GM12874 (cell line): ENCODE measurements at regions not wholly inside any gene's neighbourhood (a gene's known extent, or its start where the extent isn't known, plus 50 kb on each side); places are given as distances from the start of the nearest gene placed in this dataset.

Experiments
- TF ChIP-seq, protein P1 (sequence below): IDR thresholded peaks from 2 replicates; pipeline ENCODE4 v1.5.1; 2011; ENCODE audit warnings: low read depth, mild to moderate bottlenecking, control low read depth, low read length, moderate library complexity; ENCODE audit not compliant: insufficient read depth

- TF ChIP-seq, protein P1, sequence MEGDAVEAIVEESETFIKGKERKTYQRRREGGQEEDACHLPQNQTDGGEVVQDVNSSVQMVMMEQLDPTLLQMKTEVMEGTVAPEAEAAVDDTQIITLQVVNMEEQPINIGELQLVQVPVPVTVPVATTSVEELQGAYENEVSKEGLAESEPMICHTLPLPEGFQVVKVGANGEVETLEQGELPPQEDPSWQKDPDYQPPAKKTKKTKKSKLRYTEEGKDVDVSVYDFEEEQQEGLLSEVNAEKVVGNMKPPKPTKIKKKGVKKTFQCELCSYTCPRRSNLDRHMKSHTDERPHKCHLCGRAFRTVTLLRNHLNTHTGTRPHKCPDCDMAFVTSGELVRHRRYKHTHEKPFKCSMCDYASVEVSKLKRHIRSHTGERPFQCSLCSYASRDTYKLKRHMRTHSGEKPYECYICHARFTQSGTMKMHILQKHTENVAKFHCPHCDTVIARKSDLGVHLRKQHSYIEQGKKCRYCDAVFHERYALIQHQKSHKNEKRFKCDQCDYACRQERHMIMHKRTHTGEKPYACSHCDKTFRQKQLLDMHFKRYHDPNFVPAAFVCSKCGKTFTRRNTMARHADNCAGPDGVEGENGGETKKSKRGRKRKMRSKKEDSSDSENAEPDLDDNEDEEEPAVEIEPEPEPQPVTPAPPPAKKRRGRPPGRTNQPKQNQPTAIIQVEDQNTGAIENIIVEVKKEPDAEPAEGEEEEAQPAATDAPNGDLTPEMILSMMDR: no peak
Observed at GRCh38 chr18:41860987-41861386, 94.0 kb upstream of the PIK3C3 start.

DNA sequence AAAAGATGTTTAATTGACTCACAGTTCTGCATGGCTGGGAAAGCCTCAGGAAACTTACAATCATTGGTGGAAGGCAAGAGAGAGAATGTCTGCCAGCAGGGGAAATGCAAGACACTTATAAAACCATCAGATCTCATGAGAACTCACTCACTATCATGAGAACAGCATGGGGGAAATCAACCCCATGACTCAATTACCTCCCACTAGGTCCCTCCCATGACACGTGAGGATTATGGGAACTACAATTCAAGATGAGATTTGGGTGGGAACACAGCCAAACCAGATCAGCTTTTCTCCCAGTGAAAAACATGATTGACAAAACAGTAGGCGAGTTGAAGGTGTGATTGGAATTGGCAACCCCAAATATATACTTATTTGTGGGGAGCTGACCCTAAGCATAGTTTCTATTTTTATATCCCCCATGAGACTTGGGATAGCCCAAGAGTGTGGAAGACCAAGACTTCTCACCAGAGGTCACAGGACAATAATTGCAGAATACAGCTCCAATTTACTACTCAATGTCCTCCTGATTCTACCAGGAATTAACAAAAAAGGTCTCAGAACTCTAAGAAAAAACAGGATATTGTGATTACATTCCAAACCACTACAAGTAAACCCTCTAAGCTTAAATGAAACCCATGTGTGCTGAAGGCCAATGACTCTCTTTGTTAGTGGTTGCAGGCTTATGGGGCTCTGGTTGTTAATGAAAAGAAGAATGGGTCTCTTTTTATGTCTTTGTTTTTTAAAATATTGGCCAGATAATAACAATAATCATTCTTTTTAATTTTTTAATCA, 96.1 kb upstream of the PIK3C3 start:
- TF ChIP-seq, protein P1: no peak

DNA sequence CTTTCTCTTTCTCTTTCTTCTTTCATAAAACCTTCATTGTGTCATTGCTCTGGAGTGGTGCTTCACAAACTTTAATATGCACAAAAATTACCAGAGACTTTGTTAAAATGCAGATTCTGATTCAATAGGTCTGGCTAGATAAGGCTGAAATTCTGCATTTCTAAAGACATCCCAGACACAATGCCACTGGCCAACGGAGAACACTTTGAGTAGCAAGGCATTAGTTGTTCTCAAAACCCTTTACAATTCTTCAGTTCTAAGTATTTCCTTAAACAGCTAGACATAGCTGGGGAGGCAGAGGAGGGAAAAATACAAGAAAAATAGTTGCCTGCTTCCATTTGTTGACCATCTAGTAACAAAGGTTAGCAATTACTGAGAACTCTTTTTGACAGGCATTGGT, 101.8 kb upstream of the PIK3C3 start:
- TF ChIP-seq, protein P1: no peak

DNA sequence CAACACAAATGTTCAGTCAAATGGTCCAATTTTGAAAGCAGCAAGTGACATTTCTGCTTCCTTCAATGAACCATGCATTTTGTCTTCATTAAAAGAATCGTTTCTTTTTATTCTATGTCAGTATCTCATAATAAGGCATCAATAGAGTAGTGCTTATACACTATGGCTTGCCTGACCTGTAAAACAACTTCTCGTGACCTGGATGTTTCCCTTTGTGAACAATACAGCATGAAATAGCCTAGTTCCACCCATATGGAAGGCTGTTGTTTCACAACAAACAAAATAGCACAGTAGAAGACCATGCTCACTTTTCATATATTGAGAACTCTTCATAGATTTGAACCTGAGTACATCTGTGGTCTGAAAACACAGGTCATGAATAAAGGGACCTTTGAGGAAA, 104.3 kb upstream of the PIK3C3 start:
- TF ChIP-seq, protein P1: no peak

GRCh38 chr18:41849632-41850031, 105.4 kb upstream of the PIK3C3 start:
- TF ChIP-seq, protein P1: no peak

DNA sequence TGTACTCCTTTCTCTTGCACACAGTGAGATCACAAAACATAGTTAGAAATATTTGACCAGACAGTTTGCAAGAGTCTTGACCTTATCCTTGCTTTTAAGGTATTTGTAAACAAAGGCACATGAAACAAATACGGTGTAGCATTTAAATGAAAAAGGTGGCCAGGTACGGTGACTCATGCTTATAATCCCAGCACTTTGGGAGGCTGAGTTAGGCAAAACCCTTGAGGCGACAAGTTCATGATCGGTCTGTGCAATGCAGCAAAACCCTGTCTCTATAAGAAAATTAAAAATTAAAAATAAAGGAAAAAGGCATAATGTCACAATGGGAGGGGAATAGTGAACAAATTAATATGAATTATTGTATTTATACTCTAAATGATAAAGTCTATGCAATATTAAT, 109.5 kb upstream of the PIK3C3 start:
- TF ChIP-seq, protein P1: no peak

DNA sequence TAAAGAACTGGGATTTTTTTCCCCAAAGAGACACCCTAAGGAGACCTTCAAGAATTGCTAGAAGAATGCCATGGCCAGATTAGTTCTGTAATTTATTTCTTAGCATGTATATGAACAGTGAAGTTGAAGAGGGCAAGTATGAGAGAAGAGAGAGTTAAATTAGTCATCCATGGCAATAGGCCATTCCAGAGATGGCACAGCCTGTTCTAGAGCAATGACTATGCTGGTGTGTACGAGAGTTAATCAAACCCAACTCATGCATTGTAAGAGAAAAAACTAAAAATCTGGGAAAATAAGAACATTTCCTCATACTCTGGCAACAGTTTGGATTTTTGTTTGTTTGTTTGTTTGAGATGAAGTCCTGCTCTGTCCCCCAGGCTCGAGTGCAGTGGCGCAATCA, 112.1 kb upstream of the PIK3C3 start:
- TF ChIP-seq, protein P1: no peak
